ENCODE measurements at regions not wholly inside any gene's neighbourhood (a gene's known extent, or its start where the extent isn't known, plus 50 kb on each side); places are given as distances from the start of the nearest gene placed in this dataset.

DNA sequence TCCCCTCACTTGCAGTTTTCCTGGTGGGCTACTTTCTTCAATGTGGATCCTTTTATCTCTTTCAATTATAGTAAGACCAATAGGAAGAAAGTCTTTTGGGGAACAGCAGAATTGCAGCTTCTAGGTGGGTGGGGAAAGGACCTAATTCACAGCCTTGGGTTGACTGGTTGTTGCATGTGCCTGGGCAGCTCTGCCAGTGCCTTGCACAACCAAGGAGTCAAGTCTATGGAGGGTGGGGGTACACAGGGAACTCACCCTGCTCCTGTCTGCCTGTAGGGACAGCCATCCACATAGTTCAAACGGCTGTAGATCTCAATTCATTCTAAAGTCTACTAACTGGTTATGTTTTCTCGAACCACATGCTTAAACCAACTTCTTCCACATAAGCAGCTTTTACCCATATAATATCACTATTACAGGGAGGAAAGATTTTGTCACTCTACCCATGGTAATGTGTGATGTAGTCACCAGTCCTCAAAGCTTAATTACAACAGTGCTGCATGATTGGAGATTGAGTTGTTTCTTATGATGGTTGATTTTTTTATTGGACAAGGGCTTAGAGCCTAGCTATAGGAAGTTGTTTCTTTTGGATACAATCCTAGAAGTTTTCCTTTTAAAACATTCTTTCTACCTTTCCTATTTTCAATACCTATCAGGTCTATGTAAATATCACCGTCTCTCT lies 117.7 kb upstream of the FRMD6 start:
- TF ChIP-seq, protein P1, sequence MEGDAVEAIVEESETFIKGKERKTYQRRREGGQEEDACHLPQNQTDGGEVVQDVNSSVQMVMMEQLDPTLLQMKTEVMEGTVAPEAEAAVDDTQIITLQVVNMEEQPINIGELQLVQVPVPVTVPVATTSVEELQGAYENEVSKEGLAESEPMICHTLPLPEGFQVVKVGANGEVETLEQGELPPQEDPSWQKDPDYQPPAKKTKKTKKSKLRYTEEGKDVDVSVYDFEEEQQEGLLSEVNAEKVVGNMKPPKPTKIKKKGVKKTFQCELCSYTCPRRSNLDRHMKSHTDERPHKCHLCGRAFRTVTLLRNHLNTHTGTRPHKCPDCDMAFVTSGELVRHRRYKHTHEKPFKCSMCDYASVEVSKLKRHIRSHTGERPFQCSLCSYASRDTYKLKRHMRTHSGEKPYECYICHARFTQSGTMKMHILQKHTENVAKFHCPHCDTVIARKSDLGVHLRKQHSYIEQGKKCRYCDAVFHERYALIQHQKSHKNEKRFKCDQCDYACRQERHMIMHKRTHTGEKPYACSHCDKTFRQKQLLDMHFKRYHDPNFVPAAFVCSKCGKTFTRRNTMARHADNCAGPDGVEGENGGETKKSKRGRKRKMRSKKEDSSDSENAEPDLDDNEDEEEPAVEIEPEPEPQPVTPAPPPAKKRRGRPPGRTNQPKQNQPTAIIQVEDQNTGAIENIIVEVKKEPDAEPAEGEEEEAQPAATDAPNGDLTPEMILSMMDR (conservative IDR thresholded peaks at IDR 0.05; ENCODE audit: low read length): no peak
- no peak for TF ChIP-seq EZH2phosphoT487 (IDR thresholded peaks at IDR 0.05; ENCODE audit: borderline replicate concordance)
